Heart left ventricle (tissue), 13 donors: ENCODE measurements at regions not wholly inside any gene's neighbourhood (a gene's known extent, or its start where the extent isn't known, plus 50 kb on each side); places are given as distances from the start of the nearest gene placed in this dataset.

Experiments
- POLR2A ChIP-seq, 2 donors: fragments of 450-650 bp; IDR thresholded peaks; one replicate each; pipeline ENCODE4 v1.6.1; 2017; ENCODE audit warnings: antibody characterized with exemption in 2 of 2, mild to moderate bottlenecking in 2 of 2, moderate library complexity in 2 of 2
- TF ChIP-seq, protein P1 (sequence below), 12 donors: fragments of 200-600 bp; sonication (generic) in 4 of 12; IDR thresholded peaks; one replicate each; pipeline versions ENCODE4 v1.5.0 to v1.8.0; 2018 to 2022; ENCODE audit warnings: antibody characterized with exemption in 12 of 12, mild to moderate bottlenecking in 5 of 12
- donor health status: ischemic (EF 13 %, LVEDD 7.1; RV severe dilation, severe dysfunction).
- donor health status: DM: no; HTN: yes; CAD: no.
- donor health status: DM: no; HTN: no; CAD: no.
- donor health status: ischemic (EF 25% LVEDD 6.9; RV normal size, moderate dysfunction).
- donor health status: ischemic (EF 25% LVEDD 5.7; RV mildly dilated, moderate dysfunction).
- donor health status: ischemic (EF 35%, LVEDD 5.7; RV mildly dilated, moderate dysfunction).
- donor health status: nonischemic (EF 11% LVEDD 7.7; RV severe dilation, severe dysfunction).
- donor health status: DM: yes; HTN: yes; CAD: no.
- donor health status: PGD.
- donor health status: ischemic (EF 29% LVEDD 5.4; RV normal size, mild dysfunction).
- donor health status: nonischemic (EF 23%, LVEDD 6.1; RV moderate dilation, normal function).

DNA sequence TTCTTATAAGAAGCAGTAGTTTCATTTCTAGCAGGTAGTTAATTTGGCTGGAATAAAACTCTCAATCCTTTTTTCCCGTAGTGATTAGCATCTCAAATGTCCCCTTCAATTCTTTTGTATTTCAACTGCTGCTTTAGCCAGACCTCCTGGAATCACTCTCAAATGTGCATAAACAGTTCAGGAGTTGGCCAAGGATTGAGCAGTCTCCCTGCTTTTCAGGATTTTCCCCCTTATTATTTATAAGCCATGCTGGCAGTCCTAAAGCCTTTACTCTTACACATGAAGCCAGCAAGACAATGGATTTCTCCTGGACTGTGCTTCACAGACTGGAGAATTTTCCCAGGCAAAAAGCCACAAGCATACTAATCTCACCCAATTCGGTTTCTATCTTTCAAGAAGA lies 950.1 kb downstream of the VRK1 start:
- TF ChIP-seq, protein P1, sequence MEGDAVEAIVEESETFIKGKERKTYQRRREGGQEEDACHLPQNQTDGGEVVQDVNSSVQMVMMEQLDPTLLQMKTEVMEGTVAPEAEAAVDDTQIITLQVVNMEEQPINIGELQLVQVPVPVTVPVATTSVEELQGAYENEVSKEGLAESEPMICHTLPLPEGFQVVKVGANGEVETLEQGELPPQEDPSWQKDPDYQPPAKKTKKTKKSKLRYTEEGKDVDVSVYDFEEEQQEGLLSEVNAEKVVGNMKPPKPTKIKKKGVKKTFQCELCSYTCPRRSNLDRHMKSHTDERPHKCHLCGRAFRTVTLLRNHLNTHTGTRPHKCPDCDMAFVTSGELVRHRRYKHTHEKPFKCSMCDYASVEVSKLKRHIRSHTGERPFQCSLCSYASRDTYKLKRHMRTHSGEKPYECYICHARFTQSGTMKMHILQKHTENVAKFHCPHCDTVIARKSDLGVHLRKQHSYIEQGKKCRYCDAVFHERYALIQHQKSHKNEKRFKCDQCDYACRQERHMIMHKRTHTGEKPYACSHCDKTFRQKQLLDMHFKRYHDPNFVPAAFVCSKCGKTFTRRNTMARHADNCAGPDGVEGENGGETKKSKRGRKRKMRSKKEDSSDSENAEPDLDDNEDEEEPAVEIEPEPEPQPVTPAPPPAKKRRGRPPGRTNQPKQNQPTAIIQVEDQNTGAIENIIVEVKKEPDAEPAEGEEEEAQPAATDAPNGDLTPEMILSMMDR (IDR thresholded peaks at IDR 0.05), result no peak
- TF ChIP-seq POLR2A (IDR thresholded peaks at IDR 0.05), result no peak
